ENCODE measurements at regions not wholly inside any gene's neighbourhood (a gene's known extent, or its start where the extent isn't known, plus 50 kb on each side); places are given as distances from the start of the nearest gene placed in this dataset.

DNA sequence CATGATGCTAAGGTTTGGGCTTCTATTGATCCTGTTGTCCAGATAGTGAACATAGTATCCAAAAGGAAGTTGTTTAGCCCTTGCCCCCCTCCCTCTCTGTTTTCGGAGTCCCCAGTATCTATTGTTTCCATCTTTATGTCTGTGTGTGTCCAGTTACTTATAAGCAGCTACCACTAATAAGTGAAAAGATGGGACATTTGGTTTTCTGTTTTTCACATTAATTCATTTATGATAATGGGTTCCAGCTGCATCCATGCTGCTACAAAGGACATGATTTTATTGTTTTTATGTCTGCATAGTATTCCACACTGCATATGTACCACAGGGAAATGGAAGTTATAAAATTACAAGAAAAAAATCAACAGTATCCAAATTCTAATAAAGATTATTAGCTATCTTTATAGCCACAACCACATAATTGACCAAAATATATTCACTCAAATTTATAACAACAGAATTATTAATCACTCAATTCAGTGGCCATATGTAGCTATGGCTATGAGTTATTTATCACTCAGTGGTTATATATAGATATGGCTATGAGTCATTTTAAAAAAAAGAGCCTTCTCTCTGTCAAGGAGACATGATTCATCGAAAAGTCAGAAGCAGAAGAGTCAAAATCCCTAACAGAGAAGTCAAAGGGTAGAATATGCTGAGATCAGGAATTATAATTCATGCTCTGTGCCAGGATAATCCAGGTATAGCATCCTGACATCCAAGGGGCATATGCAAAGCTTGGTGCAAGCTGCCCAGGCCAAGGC lies 367.5 kb downstream of the DEPDC1B start:
- DNase-seq, result no peak

DNA sequence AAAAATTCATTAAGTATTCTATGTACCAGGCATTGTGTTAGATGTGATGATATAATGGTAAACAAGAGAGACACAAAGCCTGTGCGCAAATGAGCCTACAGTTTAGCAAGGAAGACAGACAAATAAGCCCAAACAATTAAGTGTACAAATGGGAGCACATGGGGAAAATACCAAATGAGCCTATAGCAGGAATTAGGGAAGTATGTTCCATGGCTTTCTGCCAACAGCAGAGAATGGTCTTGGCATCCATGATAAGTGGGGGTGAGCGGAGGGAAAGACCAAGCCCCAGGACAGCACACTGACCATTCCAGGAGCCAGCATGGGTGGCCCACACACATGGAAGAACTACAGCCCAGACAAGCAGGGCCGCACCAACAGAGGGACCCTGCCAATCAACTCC lies 369.7 kb downstream of the DEPDC1B start:
- DNase-seq, result no peak

DNA sequence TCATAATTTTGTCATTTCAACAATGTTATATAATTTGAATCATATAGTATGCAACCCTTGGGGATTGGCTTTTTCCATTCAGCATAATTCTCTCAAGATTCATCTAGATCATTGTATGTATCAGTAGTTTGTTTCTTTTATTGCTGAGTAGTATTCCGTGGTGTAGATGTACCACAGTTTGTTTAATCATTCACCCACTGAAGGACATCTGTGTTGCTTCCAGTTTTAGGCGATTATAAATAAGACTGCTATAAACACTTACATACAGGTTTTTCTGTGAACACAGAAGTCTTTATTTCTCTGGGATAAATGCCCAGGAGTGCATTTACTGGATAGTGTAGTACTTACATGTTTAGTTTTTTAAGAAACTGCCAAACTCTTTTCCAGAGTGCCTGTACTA lies 374.1 kb downstream of the DEPDC1B start:
- DNase-seq, result no peak

DNA sequence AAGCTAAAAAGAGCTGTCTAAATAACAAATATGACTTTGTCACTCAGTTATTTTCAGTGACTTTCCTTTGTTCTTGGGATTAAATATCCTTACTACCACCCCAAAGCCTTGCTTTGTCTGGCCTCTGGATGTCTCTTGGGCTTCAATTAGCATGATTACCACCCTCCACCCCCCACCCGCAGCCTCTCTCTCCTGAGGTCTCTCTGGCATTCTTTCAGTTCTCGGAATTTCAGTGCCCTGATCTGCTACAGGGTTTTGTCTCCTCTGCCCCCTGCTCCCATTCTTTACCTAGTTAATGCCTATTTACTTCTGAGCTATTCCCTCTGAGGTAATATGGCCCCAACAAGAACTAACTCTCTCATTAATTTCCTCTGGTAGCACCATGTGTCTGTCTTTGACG lies 376.4 kb downstream of the DEPDC1B start:
- DNase-seq, result no peak

DNA sequence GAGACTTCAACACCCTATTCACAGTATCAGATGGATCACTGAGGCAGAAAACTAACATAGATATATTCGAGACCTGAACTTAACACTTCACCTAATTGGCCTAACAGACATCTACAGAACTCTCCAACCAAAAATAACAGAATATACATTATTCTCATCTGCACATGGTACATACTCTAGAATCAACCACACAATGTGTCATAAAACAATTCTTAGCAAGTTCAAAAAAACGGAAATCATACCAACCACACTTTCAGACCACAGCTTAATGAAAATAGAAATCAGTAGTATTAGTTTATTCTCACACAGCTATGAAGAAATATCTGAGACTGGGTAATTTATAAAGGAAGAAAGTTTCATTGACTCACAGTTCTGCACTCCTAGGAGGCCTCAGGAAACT lies 387.9 kb downstream of the DEPDC1B start:
- DNase-seq, result no peak

DNA sequence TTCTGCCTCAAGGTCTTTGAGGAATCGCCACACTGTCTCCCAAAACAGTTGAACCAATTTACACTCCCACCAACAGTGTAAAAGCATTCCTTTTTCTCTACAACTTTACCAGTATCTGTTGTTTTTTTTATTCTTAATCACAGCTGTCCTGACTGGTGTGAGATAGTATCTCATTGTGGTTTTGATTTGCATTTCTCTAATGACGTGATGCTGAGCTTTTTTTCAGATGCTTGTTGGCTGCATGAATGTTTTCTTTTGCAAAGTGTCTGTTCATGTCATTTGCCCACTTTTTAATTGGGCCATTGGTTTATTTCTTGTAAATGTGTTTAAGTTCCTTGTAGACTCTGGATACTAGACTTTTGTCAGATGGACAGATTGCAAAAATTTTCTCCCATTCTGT lies 400.0 kb downstream of the DEPDC1B start:
- no peak for DNase-seq

DNA sequence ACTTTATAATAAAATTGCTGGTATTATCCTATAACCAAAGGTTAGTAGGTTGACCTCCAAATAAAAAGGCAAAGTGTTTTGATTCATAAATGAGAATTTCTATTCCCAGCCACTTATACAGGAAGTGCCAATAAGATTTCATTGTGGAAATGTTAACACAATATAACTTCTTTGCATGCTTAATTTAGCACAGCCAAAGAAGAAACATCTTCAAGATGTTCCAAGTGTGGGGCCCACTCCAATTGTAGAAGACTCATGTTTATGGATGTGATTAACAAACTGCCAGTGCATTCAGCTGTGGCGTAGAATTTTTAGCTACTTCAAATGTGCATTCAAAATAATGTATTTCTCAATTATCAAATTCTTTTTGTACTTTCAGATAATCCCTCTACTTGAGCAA lies 402.3 kb downstream of the DEPDC1B start:
- no peak for DNase-seq

DNA sequence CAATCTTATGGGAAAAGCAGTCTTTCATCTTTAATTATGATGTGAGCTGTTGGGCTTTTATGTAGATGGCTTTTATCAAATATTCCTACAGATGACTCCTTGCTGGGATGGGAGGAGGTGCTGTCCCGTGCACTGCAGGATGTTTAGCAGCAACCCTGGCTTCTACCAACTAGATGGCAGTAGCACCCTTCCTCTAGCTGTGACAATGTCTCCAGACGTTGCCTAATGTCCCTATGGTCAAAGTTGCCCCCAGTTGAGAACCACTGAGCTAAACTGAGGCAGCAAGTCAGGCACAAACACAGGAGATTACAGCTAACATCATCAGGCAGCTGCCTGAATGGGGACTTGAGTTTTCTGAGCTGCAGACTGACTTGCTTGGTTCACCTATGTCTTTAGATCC lies 401.9 kb upstream of the PDE4D start:
- DNase-seq, result peak; percentile 19

DNA sequence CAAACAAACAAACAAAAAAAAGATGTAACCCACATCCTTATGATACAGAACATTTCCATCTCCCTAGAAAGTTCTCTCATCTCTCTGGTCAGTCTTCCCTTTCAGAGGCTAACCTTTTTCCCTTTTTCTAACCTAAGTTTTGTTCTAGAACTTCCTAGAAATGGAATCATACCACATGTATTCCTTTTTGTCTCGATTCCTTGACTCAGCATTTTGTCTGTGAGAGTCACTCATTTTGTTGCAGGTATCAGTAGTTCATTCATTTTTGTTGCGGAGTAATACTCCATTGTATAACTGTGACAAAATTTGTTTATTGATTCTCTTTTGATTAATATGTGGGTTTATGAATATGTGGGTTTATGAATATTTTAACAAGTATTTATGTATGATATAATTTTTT lies 400.0 kb upstream of the PDE4D start:
- DNase-seq, result no peak

DNA sequence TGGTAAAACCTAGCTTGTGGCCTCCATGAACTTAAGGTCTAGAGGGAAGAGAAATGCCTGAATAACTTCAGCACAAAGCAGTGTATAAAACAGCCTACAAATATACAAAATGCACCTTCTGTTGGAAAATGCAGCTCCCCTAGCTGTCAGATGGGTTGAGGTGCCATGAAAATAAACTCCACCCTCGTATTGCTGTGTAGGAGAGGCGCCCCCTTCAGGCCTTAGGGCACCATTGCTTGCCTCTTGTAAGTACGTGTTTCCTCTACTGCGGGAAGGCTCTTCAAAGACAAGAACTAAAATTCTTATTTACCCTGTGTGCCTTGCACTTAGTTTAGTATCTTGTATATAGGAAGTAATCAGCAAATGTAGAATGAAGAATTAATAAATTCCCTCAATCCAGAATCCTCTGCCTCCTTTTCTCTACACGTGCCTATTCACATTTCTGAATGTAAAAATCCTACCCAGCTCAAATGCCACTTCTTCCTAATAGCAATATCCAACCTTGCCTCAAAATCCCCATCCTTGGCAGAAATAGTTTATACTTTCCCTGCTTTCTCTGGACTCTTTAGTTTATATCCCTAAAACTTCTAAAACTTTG lies 393.7 kb upstream of the PDE4D start:
- DNase-seq, result peak; percentile 84

DNA sequence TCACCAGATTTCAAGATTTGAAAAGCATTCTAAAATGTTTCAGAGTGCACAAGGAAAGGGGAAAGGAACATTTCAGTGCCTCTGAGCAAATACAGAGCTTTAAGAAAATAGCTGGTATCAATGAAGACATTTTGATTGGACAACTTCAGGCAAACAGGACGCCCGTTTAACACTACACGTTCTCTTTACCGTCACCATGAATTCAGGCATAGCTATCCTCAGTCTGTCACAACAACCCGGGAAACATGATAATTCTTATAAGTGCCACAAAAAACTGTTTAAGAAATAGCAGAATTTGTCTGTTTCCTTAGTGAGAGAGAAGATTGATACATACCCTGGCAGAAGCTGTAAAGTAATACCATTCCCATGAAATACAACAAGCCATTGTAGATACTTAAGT lies 392.4 kb upstream of the PDE4D start:
- DNase-seq, result no peak

DNA sequence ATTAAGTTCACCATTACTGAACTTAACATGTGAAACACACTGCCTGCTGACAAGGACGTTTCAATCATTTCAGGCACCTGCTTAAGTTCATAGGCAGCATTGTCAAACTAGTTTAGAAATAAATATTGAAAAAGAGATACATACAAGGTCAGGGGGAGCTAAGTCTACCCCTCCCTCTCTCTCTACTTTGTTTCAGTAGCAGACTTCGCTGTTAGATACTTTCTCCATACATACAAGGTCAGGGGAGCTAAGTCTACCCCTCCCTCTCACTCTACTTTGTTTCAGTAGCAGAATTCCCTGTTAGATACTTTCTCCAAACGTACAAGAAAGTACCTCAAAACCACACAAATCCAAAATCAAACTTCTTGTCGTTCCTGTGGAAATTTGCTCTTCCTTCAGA lies 387.4 kb upstream of the PDE4D start:
- DNase-seq, result no peak

DNA sequence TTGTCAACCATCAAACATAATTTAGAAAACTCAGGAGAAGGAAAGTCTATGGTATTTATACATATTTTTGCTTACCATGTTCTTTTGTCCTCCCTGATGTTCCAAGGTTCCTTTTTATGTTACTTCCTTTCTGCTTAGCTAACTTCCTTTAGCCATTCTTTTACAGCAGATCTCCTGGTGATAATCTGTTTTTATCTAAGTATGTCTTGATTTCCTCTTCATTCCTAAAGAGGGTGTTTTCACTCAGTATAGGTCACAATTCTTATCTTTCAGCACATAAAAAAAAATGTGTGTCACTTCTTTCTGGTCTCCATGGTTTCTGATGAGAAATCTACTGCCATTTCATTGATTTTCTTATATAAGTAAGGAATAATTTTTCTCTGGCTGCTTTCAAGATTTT lies 384.4 kb upstream of the PDE4D start:
- no peak for DNase-seq

DNA sequence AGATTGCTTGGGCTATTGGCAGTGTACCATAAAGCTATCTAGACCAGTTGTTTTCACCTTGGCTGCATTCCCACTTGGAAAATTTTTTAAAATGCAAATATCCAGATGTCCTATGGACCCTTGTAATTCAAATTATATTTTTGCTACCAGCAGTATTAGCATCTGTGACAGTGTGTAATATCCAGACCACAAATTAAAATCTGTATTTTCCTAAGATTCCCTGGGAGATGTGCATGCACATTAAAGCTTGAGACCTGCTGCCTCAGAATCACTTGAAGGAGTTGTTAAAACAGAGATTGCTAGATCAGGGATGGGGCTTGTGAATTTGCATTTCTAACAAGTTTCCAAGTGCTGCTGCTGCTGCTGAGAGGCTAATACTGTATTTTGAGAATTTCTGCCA lies 381.2 kb upstream of the PDE4D start:
- no peak for DNase-seq

DNA sequence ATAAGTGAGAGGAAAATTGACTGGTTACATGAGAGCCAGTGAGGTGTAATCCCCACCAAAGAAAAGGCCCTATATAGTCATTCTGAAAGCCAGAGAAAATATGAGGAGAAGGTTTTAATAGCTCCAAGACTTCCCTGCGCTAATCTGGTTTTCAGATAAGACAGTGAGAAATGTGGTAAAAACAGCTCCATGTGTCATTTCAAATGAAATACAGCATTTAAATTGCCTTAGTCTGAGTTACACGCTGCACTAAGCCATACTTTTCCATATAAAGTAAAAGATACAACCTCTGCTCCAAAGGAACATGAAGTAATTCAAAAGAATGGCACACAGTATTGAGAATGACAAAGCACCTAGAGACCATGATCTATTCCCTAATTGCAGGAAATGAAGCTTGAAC lies 378.0 kb upstream of the PDE4D start:
- DNase-seq, result no peak

DNA sequence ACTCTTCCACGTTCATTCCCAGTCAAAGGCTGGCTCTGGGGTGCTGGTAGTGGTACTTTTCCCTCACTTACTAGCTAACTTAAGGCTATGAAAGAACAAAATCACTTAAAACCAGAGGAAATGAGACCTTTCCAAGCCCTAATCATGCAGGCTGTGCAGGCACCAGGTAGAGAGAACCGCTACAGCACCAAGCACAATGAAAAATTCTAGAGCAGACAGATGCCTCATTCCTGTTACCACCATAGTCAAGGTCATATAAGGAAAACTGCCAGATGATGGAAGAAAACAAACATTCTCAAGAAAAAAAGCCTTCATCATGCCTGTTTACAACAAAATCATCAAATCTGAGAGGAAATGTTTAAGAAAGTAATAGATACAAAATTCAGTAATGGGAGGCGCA lies 374.4 kb upstream of the PDE4D start:
- DNase-seq, result no peak

DNA sequence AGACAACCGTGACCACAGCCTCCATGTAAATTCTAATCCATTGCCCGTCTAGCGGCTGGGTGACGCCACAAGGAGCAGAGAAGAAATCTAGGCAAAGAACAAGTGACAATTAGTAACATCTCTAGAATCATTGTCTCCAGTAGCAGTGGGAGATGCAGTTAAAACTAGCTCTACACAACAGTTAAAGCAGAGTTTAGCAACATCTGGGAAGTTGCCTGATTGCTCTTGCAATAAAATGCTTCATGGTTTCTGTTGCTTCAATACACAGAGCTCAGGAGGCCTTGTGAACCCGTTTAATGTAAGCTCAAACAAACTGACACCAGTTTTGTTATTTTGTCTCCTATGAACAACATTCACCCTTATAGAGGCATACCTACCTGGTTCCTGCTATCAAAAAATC lies 369.8 kb upstream of the PDE4D start:
- no peak for DNase-seq

DNA sequence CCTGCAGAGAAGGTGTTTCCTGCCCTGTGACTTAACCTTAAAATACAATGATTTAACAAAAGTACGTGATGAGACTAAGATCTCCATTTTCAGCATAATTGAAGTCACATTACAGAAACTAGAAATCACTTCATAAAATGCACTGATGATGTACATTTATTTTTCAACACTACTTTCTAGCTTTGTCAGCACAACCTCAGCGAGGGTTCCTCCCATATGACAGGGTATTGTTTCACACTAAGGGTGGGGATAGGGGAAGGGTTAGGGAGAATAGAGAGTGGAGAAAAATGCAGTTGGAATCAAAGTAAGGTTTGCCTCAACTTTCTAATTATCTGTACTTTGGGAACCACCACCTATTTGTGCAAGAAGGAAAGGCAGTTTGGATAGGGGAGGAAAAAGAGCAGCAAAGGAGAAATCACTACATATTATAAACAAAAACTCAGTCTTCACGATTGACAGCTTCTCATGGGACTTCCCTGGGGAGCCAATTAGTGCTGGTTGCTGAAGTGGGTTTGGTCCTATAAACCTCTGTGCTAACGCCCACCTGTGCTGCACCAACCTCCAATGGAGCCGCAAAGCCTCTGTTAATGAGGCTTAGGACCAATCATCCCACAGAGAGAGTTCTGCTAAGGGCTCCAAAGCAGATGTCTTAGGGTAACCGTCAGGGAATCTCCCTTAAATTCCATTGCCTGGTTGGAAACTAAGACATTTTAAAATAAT lies 369.2 kb upstream of the PDE4D start:
- DNase-seq, result no peak

DNA sequence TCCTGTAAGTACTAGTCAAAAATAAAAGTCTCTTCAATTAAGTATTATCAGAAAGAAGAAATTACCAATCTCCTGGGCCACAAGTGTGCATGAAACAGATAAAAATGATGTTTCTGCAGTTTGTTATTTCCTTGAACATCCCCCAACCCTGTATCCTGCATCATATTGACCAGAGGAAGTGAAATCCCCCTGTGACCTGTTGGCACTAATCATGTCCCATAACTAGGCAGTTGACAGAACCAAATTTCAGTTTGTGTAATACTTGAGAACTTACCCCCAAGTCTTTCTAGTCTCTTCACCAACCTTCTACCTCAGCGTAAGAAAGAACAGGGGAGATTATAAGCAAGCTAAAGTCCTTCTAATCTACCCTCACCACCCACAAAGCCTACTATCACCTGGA lies 368.2 kb upstream of the PDE4D start:
- DNase-seq, result no peak

DNA sequence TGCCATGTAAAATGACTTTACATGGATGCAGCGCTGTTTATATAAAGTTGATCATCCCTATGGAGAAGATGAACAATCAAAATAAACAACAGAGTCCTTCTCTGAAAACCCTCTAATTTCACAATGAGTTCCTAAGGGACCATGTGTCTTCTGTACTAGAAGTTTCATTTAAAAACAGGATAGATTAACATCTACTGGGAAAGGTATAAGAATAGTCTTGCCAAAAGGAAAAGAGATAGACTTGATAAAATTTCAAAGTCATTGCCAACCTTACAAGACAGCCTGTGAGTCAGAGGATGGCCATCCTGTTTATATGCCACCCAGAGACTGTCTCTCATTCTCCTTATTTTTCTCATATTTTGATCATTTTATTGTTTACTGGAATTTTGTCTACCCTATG lies 367.1 kb upstream of the PDE4D start:
- no peak for DNase-seq

DNA sequence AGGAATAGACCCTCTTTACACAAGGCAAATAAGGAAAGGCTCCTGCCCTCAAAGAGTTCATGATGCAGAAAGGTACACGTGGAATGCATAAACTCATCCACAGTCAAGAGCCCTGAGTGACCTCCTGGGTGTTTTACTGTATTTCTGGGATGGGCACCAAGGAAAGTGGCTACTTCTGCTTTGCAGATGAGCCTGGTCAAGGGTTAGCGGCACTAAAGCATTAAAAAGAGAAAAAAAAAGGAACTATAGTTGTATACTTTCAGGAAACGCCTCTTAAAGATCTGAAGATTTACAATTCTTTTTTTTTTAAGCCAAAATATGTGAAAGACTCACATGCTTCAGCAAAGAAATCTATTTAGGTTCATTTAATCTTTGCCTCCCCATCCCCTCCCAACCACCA lies 366.2 kb upstream of the PDE4D start:
- DNase-seq, result no peak

DNA sequence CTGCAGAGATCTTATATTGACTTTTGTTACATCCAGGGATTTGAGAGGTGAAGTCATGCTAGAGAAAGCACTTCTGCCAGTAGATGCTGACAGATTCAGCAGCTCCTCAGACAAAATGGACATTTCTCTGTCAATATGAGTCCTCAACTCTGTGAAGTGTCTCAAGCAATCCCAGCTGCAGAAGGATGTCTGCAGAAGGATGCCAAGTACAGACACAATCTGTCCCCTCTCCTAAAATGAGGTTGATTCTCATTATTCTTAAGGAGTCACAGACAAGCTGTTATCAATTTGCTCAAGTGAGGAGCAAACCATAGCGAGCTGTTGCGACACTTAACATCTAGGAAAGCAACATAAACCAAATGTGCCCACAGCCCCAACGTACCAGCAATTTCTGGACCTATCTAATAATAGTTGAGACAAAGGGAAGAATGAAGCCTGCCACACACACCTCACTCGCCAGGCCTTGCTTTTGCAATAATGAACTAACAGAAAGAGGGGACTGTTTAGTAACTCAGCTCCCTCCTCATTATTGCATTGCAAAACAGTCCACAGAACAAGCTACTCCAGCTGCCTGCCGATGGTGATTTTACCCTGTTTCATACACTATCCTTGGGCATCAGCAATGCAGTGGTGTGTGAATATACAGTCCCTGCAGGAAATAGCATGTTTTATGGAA lies 364.2 kb upstream of the PDE4D start:
- DNase-seq, result peak; percentile 23

DNA sequence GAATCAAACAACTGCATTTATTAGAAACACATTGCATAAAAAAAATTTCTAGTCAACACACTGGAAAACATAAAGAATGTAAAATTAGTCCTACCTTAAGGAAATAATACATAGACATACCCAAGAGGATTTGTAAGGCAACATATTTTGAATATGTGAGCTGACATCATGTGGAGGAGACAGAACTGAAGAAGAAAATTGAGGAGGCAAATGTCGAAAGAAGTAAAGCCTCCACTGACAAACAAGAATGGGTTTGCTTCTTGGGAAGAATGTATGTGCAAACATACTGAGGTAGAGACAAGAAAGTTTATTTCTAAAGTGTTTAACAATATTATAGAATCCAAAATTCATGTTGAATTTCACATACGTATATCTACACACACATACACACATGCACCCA lies 363.0 kb upstream of the PDE4D start:
- no peak for DNase-seq

DNA sequence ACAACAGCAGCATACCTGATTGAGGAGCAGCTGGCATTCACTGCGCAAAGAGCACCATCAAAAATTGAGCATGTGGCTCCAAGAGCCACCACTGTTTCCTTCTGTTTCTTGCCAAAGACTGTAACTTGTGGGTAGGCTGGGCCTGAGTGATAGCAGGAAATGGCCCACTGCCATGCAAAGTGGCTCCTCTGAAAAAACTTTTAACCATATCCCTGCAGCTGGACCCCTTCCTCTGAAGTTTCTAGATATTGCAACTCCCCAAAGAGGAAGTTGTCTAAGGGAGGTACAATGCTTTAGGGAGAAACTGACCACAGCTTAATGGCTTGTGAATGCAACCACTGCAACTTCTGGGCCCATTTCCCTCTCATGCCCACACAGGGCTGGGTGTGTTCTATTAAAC lies 355.4 kb upstream of the PDE4D start:
- peak; percentile 73 for DNase-seq
